Glomerular endothelial cell (primary cell): ENCODE measurements at regions not wholly inside any gene's neighbourhood (a gene's known extent, or its start where the extent isn't known, plus 50 kb on each side); places are given as distances from the start of the nearest gene placed in this dataset.
"Not testable (repeated sequence)": the region's sequence is repeated elsewhere in the genome, so short reads cannot be mapped to it uniquely, and the experiment has no call there.

Experiments used
- DNase-seq: peaks from one replicate; pipeline ENCODE4 v3.0.0-alpha.2; 2011; ENCODE audit warnings: low read depth, low spot score; ENCODE audit errors: extremely low read depth

- DNase-seq, result no peak
Observed at GRCh38 chr7:66571568-66571967, 57.1 kb upstream of the KCTD7 start.

GRCh38 chr7:66573782-66574495 lies 54.7 kb upstream of the KCTD7 start:
- DNase-seq, result not testable (repeated sequence)

DNA sequence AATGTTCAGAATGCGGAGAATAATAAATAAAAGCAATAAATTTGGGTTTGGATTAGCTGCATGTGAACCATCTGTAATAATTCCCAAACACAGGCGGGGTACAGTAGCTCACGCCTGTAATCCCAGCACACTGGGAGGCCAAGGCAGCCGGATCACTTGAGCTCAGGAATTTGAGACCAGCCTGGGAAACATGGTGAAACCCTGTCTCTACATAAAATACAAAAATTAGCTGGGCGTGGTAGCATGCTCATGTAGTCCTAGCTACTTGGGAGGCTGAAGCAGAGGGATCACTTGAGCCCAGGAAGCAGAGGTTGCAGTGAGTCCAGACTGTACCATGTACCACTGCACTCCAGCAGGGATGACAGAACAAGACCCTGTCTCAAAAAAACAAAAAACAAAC lies 53.9 kb upstream of the KCTD7 start:
- not testable (repeated sequence) for DNase-seq

- no peak for DNase-seq
Observed at GRCh38 chr7:66575398-66575797, 53.3 kb upstream of the KCTD7 start.

GRCh38 chr7:66576646-66577045 lies 52.0 kb upstream of the KCTD7 start:
- no peak for DNase-seq
